ENCODE measurements at regions not wholly inside any gene's neighbourhood (a gene's known extent, or its start where the extent isn't known, plus 50 kb on each side); places are given as distances from the start of the nearest gene placed in this dataset.

DNA sequence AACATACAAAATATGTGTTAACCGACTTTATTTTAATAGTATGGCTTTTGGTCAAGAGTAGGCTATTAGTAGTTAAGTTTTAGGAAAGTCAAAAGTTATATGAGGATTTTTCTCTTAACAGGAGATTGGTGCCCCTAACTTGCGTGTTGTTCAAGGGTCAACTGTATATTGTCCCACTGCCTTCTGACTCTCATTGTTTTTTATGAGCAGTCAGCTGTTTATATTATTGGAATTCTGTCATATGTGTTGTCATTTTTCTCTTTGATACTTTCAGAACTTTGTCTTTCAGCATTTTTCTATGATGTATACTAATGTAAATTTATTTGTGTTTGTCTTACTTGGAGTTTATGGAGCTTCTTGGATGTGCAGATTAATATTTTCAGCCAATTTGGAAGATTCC lies 142.1 kb upstream of the CMC1 start:
- DNase-seq (ENCODE audit: low read depth) = no peak

- no peak for DNase-seq (ENCODE audit: low read depth)
Observed at GRCh38 chr3:28101705-28102104, 139.7 kb upstream of the CMC1 start.

GRCh38 chr3:28103861-28104260 lies 137.6 kb upstream of the CMC1 start:
- DNase-seq (ENCODE audit: low read depth) = no peak

- DNase-seq (ENCODE audit: low read depth) = no peak
Observed at GRCh38 chr3:28104896-28105534, 136.4 kb upstream of the CMC1 start.

DNA sequence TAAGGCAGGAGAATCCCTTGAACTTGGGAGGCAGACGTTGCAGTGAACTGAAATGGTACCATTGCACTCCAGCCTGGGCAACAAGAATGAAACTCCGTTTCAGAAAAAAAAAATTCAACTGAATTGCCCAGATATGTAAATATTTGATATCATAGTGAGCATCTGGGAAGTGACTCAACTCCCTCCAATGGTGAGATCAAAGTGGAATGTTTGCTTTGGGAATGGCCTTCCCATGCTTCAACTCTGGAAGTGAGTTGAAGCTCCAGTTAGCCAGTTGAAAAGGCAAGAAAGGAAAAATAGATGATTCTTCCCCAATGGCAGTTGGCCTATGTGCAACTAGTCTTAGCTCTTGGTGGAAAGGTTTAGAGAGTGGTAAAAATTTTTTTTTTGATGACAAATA lies 131.6 kb upstream of the CMC1 start:
- DNase-seq (ENCODE audit: low read depth) = no peak

DNA sequence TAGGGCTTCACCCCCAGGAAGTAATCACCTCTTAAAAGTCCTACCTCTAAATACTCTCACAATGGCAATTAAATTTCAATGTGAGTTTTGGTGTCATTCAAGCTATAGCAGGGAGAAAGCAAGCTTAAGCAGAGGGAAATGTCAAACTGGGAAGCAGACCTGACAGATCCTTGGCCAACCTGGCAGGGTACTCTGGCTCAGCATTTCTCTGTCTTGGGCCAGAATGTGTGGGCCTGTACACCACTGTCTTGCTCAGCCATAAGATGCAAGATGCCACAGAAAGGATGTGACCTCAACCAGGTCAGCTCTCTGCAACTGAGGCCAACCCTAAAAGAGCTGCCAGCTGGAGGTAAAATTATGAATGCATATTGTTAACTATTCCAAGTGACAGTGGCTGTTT lies 130.6 kb upstream of the CMC1 start:
- DNase-seq (ENCODE audit: low read depth) = no peak

DNA sequence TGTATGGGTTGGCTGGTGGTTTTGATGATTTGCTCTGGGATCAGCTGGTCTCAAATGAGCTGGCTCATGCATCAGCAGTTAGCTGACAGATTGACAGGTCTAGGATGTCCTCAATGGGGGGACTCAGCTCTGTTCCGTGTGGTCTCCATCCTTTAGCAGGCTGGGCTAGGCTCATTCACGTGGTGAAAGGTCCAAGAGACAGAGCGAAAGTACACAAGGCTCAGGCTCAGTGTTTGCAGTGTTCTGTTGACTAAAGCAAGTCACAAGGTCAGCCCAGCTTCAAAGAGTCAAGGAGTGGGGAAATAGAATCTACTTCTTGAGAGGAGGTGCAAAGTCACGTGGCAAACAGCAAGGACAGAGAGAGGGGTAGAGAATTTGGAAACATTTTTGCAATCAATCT lies 126.5 kb upstream of the CMC1 start:
- DNase-seq (ENCODE audit: low read depth) = no peak

- no peak for DNase-seq (ENCODE audit: low read depth)
Observed at GRCh38 chr3:28115316-28115715, 126.1 kb upstream of the CMC1 start.

- DNase-seq (ENCODE audit: low read depth) = no peak
Observed at GRCh38 chr3:28117598-28117997, 123.8 kb upstream of the CMC1 start.

GRCh38 chr3:28118087-28118486 lies 123.3 kb upstream of the CMC1 start:
- no peak for DNase-seq (ENCODE audit: low read depth)

- DNase-seq (ENCODE audit: low read depth) = no peak
Observed at GRCh38 chr3:28122227-28122626, 119.2 kb upstream of the CMC1 start.

- DNase-seq (ENCODE audit: low read depth) = no peak
Observed at GRCh38 chr3:28124882-28125281, 116.5 kb upstream of the CMC1 start.

- no peak for DNase-seq (ENCODE audit: low read depth)
Observed at GRCh38 chr3:28125342-28125741, 116.1 kb upstream of the CMC1 start.

- DNase-seq (ENCODE audit: low read depth) = no peak
Observed at GRCh38 chr3:28130836-28131235, 110.6 kb upstream of the CMC1 start.

- DNase-seq (ENCODE audit: low read depth) = no peak
Observed at GRCh38 chr3:28132941-28133340, 108.5 kb upstream of the CMC1 start.

- no peak for DNase-seq (ENCODE audit: low read depth)
Observed at GRCh38 chr3:28134198-28134597, 107.2 kb upstream of the CMC1 start.

GRCh38 chr3:28134792-28135375 lies 106.5 kb upstream of the CMC1 start:
- no peak for DNase-seq (ENCODE audit: low read depth)

- no peak for DNase-seq (ENCODE audit: low read depth)
Observed at GRCh38 chr3:28136607-28137216, 104.7 kb upstream of the CMC1 start.

DNA sequence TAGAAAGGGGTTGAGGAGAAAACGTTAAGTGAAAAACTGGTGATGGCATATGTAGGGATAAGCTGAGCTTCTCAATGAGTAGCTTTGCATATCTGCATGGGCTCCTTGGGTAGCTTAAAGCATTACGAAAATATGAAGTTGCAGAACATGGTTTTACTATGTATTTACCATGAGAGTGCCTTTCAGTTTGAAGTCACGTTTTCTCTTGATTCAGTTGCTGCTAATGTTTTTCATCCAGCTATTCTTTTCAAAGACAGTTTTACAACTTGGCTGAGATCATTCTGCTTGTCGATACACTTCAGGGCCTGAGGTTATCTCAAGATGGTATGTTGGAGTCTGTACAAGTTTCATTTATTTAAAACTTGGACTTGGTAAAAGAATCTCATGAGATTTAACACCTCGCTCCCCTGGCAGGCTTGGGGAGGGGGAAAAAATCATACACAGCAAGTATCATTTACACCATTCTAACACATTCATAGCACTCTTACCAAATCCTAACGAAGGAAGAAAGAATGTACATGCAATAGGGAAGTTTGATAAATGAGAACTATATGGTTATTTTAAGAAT lies 103.3 kb upstream of the CMC1 start:
- DNase-seq (ENCODE audit: low read depth) = no peak

DNA sequence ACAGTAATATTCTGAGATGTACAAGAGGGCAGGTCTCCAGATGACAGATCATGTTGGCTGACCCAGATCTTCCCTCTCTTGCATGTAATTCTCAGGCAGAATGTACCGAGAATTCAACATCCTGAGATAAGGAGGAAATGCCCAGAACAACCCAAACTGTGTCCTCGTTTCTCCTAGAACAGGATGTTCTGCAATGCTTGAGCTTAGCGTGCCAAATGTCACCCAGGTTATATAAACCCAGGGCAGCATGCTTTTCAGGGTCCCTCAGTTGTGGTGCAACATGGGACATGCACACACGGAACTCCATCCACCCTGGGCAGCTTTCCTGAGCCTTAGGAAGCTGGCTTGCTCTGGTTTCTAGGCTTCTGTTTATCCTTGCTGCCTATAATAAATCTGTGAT lies 102.1 kb upstream of the CMC1 start:
- DNase-seq (ENCODE audit: low read depth) = no peak

DNA sequence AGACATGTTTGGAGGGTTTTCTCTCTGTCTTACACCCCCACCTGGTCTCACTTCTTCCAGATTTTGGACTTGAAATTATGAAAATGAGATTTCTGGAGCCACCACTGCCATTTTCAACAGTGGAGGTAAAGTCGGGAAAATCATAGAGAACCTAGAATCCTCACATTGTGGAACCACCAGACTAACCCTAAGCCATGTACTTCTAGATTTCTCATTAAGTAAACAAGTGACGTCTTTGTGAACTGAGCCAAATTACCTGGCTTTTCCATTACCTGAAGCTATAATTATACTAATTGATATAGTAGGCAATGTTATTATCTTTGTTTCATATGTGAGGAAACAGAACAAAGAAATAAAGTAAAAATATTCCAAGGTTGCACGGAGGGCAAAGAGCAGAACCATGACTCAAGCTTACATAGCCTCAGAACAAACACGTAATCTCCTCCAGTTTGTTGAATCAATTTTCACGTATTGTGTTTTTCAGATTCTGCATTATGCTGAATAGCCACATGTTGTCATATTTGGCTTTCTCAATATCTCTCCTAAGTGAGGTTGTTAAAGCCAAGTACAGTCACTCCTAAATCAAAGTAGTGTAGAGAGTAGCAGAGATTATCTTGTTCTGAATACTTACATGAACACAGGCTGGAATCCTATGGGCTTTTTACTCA lies 101.3 kb upstream of the CMC1 start:
- DNase-seq (ENCODE audit: low read depth) = no peak

GRCh38 chr3:28140664-28141063 lies 100.8 kb upstream of the CMC1 start:
- no peak for DNase-seq (ENCODE audit: low read depth)

- no peak for DNase-seq (ENCODE audit: low read depth)
Observed at GRCh38 chr3:28149960-28150359, 91.5 kb upstream of the CMC1 start.
